D721Med (cell line): ENCODE measurements at regions not wholly inside any gene's neighbourhood (a gene's known extent, or its start where the extent isn't known, plus 50 kb on each side); places are given as distances from the start of the nearest gene placed in this dataset.

Experiments used
- DNase-seq: peaks from one replicate; pipeline ENCODE4 v3.0.0; 2011; ENCODE audit warnings: low spot score; ENCODE audit not compliant: insufficient read length
- FAIRE-seq: peaks from 2 replicates; lab custom pipeline; 2011; peaks lifted over from hg19 to GRCh38; lab: Jason Lieb, UNC
- TF ChIP-seq, protein P1 (sequence below): IDR thresholded peaks from 2 replicates; pipeline ENCODE4 v1.5.1; 2012; ENCODE audit warnings: mild to moderate bottlenecking, control low read depth; ENCODE audit not compliant: insufficient read depth; ENCODE audit errors: missing control alignments

DNA sequence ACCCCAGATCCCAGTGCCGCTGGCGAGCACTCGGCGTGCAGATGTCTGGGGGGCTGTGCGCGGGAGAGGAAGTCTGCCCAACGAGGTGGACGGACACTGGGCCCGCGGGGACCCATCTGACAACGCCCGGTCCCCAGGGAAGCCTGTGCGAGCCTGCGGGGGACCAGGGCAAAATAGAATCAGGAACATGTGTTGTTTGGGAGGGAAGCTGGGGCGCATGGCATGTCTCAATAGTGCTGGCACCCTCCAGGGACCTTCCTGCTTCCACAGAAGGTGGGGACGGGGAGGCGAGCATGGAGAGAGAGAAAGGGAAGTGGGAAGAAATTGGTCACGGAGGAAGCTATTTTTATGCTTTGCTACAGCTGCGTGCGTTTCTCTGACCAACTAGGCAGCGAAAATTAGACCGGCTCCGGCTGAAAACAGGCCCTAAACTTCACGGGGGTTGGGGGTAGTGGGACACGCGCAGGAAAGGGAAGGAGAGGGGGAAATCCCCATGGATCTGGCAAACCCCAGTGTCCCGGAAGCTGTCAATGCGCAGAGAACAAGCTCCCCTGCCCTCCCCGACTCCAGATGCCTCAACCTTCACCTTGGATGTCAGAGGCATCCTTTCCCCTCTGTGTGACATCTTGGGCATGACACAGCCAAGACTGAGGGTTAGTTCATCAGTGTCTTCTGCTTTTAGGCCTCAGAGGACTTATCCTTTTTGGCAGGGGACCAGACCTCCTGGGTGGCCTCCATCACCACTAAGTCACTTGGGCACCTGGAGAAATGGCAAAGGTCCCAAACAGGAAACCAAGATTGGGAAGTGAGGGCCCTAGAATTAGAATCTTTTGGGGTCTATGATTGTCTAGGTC, 169.8 kb upstream of the BCOR start:
- TF ChIP-seq, protein P1, sequence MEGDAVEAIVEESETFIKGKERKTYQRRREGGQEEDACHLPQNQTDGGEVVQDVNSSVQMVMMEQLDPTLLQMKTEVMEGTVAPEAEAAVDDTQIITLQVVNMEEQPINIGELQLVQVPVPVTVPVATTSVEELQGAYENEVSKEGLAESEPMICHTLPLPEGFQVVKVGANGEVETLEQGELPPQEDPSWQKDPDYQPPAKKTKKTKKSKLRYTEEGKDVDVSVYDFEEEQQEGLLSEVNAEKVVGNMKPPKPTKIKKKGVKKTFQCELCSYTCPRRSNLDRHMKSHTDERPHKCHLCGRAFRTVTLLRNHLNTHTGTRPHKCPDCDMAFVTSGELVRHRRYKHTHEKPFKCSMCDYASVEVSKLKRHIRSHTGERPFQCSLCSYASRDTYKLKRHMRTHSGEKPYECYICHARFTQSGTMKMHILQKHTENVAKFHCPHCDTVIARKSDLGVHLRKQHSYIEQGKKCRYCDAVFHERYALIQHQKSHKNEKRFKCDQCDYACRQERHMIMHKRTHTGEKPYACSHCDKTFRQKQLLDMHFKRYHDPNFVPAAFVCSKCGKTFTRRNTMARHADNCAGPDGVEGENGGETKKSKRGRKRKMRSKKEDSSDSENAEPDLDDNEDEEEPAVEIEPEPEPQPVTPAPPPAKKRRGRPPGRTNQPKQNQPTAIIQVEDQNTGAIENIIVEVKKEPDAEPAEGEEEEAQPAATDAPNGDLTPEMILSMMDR, result no peak
- DNase-seq (no peak), FAIRE-seq (no peak)

- TF ChIP-seq, protein P1, result peak; percentile 43
- FAIRE-seq (no peak), DNase-seq (peak; percentile 67)
Measured at GRCh38 chrX:40266490-40267333, 169.0 kb upstream of the BCOR start.

GRCh38 chrX:40265936-40266335, 168.2 kb upstream of the BCOR start:
- TF ChIP-seq, protein P1, result no peak
- FAIRE-seq, result no peak
- no peak for DNase-seq

DNA sequence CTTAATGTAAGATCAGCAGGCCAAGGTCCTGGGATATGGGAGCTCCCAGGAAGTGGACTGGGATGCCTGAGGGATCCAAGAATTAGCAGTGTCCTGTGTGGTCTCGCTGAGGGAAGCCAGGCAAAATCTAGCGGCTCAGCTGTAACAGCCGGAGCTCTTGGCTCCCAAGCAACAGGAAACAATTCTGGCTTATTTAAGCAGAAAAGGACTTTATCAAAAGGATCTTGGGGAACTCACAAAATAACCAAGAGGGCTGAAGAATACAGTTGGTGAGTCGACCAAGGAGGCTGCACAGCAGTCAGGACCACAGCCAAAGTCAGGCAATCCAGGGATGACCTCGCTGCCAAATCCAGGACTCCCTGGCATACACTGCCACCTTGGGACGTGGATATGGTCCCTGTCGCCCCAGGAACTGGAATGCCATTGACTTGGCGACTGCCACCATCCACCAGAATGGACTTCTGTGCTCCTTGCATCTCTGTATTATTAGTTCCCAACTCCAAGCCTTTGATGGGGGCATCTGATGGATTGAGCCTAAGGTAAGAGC, 165.3 kb upstream of the BCOR start:
- TF ChIP-seq, protein P1, result no peak
- DNase-seq, result no peak
- no peak for FAIRE-seq

- no peak for FAIRE-seq
- DNase-seq, result no peak
- TF ChIP-seq, protein P1, result no peak
Measured at GRCh38 chrX:40262157-40263013, 164.6 kb upstream of the BCOR start.

- DNase-seq, result no peak
- TF ChIP-seq, protein P1, result no peak
- FAIRE-seq, result no peak
Measured at GRCh38 chrX:40261833-40262156, 164.0 kb upstream of the BCOR start.
